WI38 (cell line): ENCODE measurements at regions not wholly inside any gene's neighbourhood (a gene's known extent, or its start where the extent isn't known, plus 50 kb on each side); places are given as distances from the start of the nearest gene placed in this dataset.

Experiments
- H3K4me3 ChIP-seq: 2 replicates; pipeline ENCODE4 v1.5.1; 2011; ENCODE audit warnings: low read depth, mild to moderate bottlenecking, control low read depth, low read length
- TF ChIP-seq, protein P1 (sequence below): IDR thresholded peaks from 2 replicates; pipeline ENCODE4 v1.5.1; 2012; ENCODE audit warnings: low read depth, mild to moderate bottlenecking, control low read depth, low read length

DNA sequence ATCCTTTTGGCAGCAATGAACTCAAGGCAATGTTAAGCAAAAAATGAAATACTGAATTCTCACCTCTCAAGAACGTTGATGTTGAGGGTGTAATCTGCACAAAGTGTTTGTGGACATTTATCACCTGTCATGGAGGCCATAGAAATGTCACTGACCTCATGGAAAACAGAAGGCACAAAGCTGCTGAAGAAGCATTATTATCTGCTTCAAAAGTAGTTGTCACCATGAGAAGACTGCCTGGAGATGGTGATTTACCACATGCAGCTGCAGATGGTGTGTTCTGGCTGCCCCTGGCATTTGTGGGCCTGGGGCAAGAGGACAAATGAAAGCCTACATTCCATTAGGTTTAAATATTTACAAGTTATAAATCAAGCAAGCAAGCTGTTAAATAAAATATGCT lies 116.8 kb upstream of the RPS6KA3 start:
- no peak overlapping the region for H3K4me3 ChIP-seq
- TF ChIP-seq, protein P1, sequence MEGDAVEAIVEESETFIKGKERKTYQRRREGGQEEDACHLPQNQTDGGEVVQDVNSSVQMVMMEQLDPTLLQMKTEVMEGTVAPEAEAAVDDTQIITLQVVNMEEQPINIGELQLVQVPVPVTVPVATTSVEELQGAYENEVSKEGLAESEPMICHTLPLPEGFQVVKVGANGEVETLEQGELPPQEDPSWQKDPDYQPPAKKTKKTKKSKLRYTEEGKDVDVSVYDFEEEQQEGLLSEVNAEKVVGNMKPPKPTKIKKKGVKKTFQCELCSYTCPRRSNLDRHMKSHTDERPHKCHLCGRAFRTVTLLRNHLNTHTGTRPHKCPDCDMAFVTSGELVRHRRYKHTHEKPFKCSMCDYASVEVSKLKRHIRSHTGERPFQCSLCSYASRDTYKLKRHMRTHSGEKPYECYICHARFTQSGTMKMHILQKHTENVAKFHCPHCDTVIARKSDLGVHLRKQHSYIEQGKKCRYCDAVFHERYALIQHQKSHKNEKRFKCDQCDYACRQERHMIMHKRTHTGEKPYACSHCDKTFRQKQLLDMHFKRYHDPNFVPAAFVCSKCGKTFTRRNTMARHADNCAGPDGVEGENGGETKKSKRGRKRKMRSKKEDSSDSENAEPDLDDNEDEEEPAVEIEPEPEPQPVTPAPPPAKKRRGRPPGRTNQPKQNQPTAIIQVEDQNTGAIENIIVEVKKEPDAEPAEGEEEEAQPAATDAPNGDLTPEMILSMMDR = no peak

DNA sequence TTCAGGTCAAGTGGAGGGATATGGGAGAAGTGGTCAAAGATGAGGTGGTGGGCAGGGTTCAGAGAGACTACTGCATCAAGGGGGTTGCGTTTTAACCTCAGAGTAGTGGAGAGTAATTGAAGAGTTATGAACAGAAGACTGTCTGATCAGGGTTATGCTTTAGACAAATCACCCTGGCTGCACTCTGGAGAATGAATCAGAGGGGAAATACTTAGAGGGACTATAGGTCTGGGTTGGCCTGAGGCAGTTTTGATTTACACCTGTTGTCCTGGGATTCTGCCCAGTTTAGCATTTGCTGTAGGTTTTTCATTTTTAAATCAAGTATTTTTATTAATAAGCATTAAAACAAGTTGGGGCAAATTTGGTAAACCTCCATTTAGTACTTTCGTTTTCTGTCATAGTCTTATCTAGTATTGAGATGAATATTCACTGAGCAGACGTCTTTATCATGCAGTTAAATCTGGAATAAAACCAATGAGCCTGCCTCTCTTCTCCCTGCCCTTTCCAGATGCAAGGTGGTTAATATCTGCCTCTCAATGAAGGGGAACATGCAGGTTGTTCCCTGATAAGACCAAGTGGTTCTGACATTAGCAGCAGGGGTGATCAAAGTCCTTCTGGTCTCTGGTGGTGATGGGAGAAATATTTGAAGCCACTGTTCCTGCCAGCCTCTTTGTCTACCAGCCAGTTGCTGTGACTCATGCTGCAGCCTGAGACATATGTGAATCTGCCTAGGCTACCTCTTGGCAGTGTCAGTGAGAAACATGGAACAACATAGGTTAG lies 116.0 kb upstream of the RPS6KA3 start:
- H3K4me3 ChIP-seq = no peak overlapping the region
- TF ChIP-seq, protein P1 = no peak

DNA sequence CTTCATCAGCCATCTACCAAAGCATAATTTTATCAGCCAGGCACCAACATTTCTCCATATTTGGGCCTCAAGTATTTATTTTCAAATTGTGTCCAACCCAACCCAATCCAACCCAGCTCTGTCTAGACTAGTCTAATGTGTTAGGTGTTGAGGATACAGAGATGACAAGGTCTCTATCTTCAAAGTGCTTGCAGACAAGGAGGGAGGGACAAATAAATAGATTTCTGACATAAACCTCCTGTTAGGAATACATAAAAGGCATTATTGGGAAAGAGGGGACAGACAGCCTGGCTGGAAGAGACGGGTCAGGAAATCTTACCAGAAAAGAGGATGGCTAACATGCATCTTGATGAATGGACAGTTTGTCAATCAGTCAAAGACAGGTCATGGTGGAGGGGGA lies 115.4 kb upstream of the RPS6KA3 start:
- TF ChIP-seq, protein P1 = no peak
- no peak overlapping the region for H3K4me3 ChIP-seq

DNA sequence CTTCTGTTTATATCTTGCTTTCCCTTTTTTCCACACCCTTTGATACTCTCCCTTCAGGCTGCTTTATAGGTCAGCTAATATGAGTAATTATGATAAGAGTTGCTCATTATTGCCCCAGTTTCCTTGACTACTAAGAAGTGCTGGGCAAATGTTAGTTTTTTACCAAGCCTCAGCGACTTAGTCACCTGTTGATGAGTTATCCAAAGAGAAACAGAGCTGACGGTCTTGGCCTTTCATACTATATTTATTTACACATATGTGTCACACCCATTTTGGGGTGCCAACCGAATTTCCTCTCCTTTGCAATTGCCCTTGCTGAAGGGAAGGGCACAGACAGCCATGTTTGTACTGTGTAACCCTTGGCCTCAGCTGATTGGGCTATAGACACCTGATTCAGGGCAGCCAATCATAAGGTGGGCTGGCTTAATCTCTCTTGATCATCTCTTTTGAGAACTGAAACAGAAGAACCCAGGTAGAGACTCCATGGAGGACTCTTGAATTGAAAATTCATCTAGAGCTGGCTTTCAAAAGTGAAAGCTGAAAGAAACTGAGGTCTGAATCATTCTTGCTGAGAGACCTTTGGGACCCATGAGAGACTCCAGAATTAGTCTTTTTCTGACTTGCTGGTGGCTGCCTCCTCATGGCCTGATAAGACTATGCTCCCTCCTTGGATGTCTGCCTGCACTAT lies 111.7 kb upstream of the RPS6KA3 start:
- TF ChIP-seq, protein P1 = no peak
- no peak overlapping the region for H3K4me3 ChIP-seq

DNA sequence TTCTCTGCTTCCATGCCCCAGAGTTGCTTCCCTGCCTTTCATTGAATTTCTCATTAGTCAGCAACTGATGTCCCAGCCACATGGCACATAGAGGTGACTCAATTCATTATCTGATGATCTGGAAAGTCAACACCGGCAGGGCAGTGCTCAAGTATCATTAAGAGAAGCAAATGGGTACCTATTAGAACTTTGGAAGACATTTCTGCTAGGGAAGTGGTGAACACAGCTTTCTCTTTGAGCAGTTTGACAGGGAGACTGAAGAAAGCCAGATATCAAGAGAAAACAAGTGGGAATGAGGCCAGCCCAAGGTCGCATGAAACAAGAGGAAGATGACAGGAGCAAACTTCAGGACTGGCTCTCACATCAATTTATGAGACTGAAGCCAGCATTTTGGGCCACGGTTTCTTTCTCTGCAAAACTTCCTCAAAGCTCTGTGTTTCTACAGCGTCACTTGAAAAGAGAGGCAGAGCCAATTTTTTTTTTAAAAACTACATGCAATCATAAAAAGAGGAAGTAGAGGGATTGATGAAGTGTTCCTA lies 108.3 kb upstream of the RPS6KA3 start:
- TF ChIP-seq, protein P1 = no peak

DNA sequence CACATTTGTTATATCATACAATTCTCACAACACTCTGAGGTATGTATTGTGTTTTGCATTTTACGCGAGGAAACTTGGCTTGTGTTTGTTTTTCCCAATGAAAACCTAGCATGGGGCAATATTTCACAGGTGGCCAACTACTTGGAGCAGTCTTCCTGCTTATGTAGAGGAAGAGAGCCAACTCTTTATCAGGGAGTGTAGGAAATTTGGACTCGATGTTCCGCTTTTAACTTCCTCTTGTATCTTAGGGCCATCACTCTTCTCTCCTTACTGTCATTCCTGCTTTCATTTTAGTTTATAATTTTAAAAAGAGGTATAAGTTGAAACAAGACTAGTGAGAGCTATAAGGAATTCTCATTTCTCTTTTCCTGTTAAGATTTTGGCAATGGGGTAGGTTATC lies 107.7 kb upstream of the RPS6KA3 start:
- TF ChIP-seq, protein P1 = no peak
- H3K4me3 ChIP-seq = no peak overlapping the region

More for the DNA sequence above, 108.3 kb upstream of the RPS6KA3 start:
- no peak overlapping the region for H3K4me3 ChIP-seq

DNA sequence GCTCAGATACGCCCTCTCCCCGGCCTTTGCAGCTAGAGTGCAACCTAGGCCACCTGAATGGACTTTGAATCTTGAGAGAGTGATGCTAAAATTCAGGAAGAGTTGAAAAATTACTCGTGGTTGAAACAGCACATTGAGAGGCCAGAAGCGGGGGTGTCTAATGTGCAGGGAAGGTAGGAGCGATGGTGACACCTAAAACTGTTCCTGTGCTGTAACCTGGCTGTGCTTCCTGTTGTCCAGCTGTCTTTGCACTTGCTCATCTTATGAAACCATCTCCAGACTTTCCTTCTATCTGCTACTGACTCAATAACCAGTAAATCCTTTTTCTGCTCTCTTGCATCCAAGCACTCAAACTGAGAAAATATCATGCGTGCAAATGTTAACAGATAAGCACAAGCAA lies 106.4 kb upstream of the RPS6KA3 start:
- TF ChIP-seq, protein P1 = no peak
- no peak overlapping the region for H3K4me3 ChIP-seq
